ENCODE measurements at regions not wholly inside any gene's neighbourhood (a gene's known extent, or its start where the extent isn't known, plus 50 kb on each side); places are given as distances from the start of the nearest gene placed in this dataset.

DNA sequence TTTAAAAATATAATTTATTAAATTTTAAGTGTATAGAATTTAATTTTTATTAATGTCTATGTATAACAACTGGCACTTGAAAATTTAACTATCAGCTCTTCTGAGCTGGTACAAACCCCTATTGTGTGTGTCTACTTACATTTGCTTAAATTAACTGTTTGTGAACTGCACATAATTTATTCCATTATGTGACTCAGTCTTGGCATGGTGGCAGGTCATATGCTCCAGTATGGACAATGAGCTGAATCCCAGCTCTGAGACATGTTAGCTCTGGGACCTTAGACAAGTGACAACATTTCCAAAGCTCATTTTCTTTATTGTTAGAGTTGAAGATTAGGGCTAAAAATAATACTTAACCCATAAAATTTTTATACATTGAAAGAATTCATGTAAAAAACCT, 526.1 kb upstream of the MARCKS start:
- Histone ChIP-seq H3K27me3 (no peaks in the 10 kb centered on the region), H3K27ac (no peak overlapping the region), H3K4me3 (no peak overlapping the region), H3K4me1 (no peaks in the 10 kb centered on the region), H3K9me3 (no peaks in the 10 kb centered on the region), H3K36me3 (no peaks in the 10 kb centered on the region)
- no peak for DNase-seq
- TF ChIP-seq, protein P1, sequence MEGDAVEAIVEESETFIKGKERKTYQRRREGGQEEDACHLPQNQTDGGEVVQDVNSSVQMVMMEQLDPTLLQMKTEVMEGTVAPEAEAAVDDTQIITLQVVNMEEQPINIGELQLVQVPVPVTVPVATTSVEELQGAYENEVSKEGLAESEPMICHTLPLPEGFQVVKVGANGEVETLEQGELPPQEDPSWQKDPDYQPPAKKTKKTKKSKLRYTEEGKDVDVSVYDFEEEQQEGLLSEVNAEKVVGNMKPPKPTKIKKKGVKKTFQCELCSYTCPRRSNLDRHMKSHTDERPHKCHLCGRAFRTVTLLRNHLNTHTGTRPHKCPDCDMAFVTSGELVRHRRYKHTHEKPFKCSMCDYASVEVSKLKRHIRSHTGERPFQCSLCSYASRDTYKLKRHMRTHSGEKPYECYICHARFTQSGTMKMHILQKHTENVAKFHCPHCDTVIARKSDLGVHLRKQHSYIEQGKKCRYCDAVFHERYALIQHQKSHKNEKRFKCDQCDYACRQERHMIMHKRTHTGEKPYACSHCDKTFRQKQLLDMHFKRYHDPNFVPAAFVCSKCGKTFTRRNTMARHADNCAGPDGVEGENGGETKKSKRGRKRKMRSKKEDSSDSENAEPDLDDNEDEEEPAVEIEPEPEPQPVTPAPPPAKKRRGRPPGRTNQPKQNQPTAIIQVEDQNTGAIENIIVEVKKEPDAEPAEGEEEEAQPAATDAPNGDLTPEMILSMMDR (IDR thresholded peaks at IDR 0.05): no peak
- intact Hi-C loops (cut with DNase I; ENCODE audit: low total_unique reads): no loop called here

GRCh38 chr6:113338644-113339043, 518.5 kb upstream of the MARCKS start:
- TF ChIP-seq, protein P1 (IDR thresholded peaks at IDR 0.05): no peak
- peaks cover 0 to 7% (median 3%) of the 10 kb centered on the region in 4 donors for H3K4me1 ChIP-seq
- intact Hi-C loops (cut with DNase I; ENCODE audit: low total_unique reads): no loop called here

DNA sequence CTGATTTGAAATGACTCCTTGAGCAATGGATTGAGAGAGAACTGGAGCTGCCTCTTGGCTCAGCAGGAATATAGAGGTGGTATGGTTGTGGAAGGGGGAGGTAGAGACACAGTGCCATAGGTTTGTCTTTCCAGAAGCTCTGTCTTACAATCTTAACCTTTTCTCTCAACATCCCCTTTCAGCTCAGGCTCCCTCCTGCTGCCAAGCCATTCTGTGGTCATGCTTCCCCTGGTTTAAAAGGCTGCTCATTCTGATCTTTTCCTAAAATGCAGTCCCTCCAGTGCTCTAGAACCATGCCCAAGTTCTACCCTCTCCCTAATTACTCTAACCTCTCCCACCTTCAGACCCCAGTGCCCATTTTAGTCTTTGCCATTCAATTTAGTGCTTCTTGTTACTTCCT, 517.9 kb upstream of the MARCKS start:
- Histone ChIP-seq H3K4me1 (peaks cover 0 to 7% (median 3%) of the 10 kb centered on the region in 4 donors), H3K4me3 (no peak overlapping the region), H3K27ac (no peak overlapping the region), H3K27me3 (no peaks in the 10 kb centered on the region), H3K9me3 (no peaks in the 10 kb centered on the region), H3K36me3 (no peaks in the 10 kb centered on the region)
- DNase-seq: no peak
- TF ChIP-seq, protein P1 (IDR thresholded peaks at IDR 0.05): no peak
- intact Hi-C loops (cut with DNase I; ENCODE audit: low total_unique reads): no loop called here

More at GRCh38 chr6:113338644-113339043, 518.5 kb upstream of the MARCKS start:
- no peak overlapping the region for H3K27ac ChIP-seq
- no peaks in the 10 kb centered on the region for H3K9me3 ChIP-seq
- H3K27me3 ChIP-seq: no peaks in the 10 kb centered on the region
- DNase-seq: no peak
- no peaks in the 10 kb centered on the region for H3K36me3 ChIP-seq
- no peak overlapping the region for H3K4me3 ChIP-seq

- H3K4me3 ChIP-seq: no peak overlapping the region
- H3K9me3 ChIP-seq: no peaks in the 10 kb centered on the region
- no peak overlapping the region for H3K27ac ChIP-seq
- intact Hi-C loops (cut with DNase I; ENCODE audit: low total_unique reads): no loop called here
- TF ChIP-seq, protein P1 (IDR thresholded peaks at IDR 0.05): no peak
- H3K27me3 ChIP-seq: no peaks in the 10 kb centered on the region
- no peaks in the 10 kb centered on the region for H3K36me3 ChIP-seq
- no peak for DNase-seq
- peaks cover 0 to 7% (median 3%) of the 10 kb centered on the region in 4 donors for H3K4me1 ChIP-seq
Measured at GRCh38 chr6:113340371-113340770, 516.8 kb upstream of the MARCKS start.

- Histone ChIP-seq H3K36me3 (no peaks in the 10 kb centered on the region), H3K27ac (no peak overlapping the region), H3K27me3 (no peaks in the 10 kb centered on the region), H3K4me3 (no peak overlapping the region), H3K9me3 (no peaks in the 10 kb centered on the region), H3K4me1 (no peaks in the 10 kb centered on the region)
- TF ChIP-seq, protein P1 (IDR thresholded peaks at IDR 0.05): no peak
- intact Hi-C loops (cut with DNase I; ENCODE audit: low total_unique reads): no loop called here
- no peak for DNase-seq
Measured at GRCh38 chr6:113343940-113344339, 513.2 kb upstream of the MARCKS start.

DNA sequence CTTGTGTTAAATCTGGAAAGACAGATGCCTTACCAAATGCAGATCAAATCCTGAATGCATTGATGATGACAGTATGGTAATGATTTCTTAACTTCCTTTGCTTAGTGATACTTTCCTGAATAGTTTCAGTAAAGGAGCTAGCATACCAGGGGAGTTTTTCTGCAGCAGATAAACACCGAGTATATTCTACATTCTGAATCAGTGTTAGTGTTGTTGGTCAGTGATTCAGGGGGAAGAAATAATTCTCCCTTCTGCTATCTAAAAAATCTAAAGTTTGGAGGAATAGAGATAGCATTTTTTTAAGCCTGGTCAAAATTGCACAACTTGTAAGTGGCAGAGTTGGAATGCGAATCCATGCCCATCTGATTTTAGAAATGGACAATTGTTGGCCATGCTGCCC, 512.2 kb upstream of the MARCKS start:
- H3K27me3 ChIP-seq: no peaks in the 10 kb centered on the region
- no peak for DNase-seq
- H3K36me3 ChIP-seq: no peaks in the 10 kb centered on the region
- H3K27ac ChIP-seq: no peak overlapping the region
- H3K4me3 ChIP-seq: no peak overlapping the region
- TF ChIP-seq, protein P1 (IDR thresholded peaks at IDR 0.05): no peak
- H3K9me3 ChIP-seq: no peaks in the 10 kb centered on the region
- H3K4me1 ChIP-seq: no peaks in the 10 kb centered on the region
- intact Hi-C loops (cut with DNase I; ENCODE audit: low total_unique reads): no loop called here

All from tibial artery (tissue), 4 donors.